Activated CD4-positive, alpha-beta T cell treated with anti-CD3 and anti-CD28 coated beads, Interleukin-2, amount 50 U/mL, for 48 hours (primary cell): ENCODE measurements at regions not wholly inside any gene's neighbourhood (a gene's known extent, or its start where the extent isn't known, plus 50 kb on each side); places are given as distances from the start of the nearest gene placed in this dataset.
"Not testable (repeated sequence)": the region's sequence is repeated elsewhere in the genome, so short reads cannot be mapped to it uniquely, and the experiment has no call there.

Experiments
- DNase-seq, 2 experiments: peaks; one replicate each; pipeline ENCODE4 v3.0.0-alpha.2; 2020

GRCh38 chr9:108803428-108804065 lies 52.2 kb downstream of the ACTL7B start:
- DNase-seq = no peak

- DNase-seq = no peak
These were observed 52.8 kb downstream of the ACTL7B start for GRCh38 chr9:108802967-108803366.

GRCh38 chr9:108801949-108802348 lies 53.8 kb downstream of the ACTL7B start:
- no peak for DNase-seq

- DNase-seq = no peak
These were observed 55.1 kb downstream of the ACTL7B start for GRCh38 chr9:108800632-108801099.

- DNase-seq = no peak
These were observed 62.2 kb downstream of the ACTL7B start for GRCh38 chr9:108793573-108793972.

- DNase-seq = no peak
These were observed 66.0 kb downstream of the ACTL7B start for GRCh38 chr9:108789742-108790141.

GRCh38 chr9:108787690-108788048 lies 68.1 kb downstream of the ACTL7B start:
- DNase-seq = no peak

GRCh38 chr9:108786901-108787689 lies 68.7 kb downstream of the ACTL7B start:
- DNase-seq = no peak

GRCh38 chr9:108786322-108786721 lies 69.5 kb downstream of the ACTL7B start:
- no peak for DNase-seq

- DNase-seq = no peak
These were observed 70.8 kb downstream of the ACTL7B start for GRCh38 chr9:108784998-108785397.

- no peak for DNase-seq
These were observed 71.9 kb downstream of the ACTL7B start for GRCh38 chr9:108783731-108784495.

- no peak for DNase-seq
These were observed 72.5 kb downstream of the ACTL7B start for GRCh38 chr9:108783326-108783725.

- DNase-seq = no peak
These were observed 74.6 kb downstream of the ACTL7B start for GRCh38 chr9:108780942-108781734.

GRCh38 chr9:108779551-108780325 lies 76.0 kb downstream of the ACTL7B start:
- no peak for DNase-seq

GRCh38 chr9:108776920-108777639 lies 78.7 kb downstream of the ACTL7B start:
- no peak for DNase-seq

GRCh38 chr9:108775901-108776306 lies 79.9 kb downstream of the ACTL7B start:
- DNase-seq = no peak

- DNase-seq = not testable (repeated sequence)
These were observed 81.7 kb downstream of the ACTL7B start for GRCh38 chr9:108774088-108774487.

- DNase-seq = no peak
These were observed 83.4 kb downstream of the ACTL7B start for GRCh38 chr9:108772301-108772894.

GRCh38 chr9:108768744-108769143 lies 87.0 kb downstream of the ACTL7B start:
- DNase-seq = no peak

- no peak for DNase-seq
These were observed 89.1 kb downstream of the ACTL7B start for GRCh38 chr9:108766626-108767161.

GRCh38 chr9:108765265-108765664 lies 90.5 kb downstream of the ACTL7B start:
- no peak for DNase-seq
